ENCODE measurements at regions not wholly inside any gene's neighbourhood (a gene's known extent, or its start where the extent isn't known, plus 50 kb on each side); places are given as distances from the start of the nearest gene placed in this dataset.
"Not testable (repeated sequence)": the region's sequence is repeated elsewhere in the genome, so short reads cannot be mapped to it uniquely, and the experiment has no call there.

DNA sequence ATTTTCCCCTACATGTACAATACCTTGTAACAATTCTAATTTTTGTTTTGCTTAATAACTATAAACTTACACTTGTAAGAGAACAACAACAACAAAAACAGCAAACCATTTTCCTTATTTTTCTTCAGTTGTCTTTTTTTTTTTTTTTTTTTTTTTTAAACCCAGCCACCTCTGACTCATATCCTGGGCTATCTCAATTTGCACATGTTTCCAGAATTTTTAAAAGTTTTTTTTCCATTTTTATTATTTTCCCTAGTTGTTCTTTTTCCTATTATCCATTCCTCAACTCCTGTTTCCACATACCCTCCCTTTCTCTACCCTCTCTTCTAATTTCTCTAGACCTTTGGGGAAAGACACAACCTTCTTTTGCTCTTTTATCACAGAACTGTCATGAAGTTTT is 112.5 kb downstream of the EFEMP1 start:
- no peak for DNase-seq (ENCODE audit: low read depth)

DNA sequence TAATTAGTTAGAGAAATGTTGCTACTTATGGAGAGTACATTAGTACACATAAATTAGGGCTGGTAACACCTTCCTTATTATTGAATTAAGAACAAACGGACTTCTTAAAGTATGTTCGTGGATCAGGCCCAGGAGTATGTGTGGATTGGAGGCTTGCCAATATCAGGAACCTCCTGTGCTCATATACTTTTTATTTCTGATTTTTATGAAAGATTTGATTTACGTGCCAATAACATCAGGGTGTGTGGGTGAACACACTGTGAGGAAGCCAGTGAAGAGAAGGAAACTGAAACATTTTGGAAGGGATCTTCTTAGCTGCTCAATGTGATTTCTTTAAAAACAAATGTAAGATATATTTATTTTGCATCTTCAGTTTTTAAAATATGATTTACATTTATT is 113.0 kb downstream of the EFEMP1 start:
- no peak for DNase-seq (ENCODE audit: low read depth)

DNA sequence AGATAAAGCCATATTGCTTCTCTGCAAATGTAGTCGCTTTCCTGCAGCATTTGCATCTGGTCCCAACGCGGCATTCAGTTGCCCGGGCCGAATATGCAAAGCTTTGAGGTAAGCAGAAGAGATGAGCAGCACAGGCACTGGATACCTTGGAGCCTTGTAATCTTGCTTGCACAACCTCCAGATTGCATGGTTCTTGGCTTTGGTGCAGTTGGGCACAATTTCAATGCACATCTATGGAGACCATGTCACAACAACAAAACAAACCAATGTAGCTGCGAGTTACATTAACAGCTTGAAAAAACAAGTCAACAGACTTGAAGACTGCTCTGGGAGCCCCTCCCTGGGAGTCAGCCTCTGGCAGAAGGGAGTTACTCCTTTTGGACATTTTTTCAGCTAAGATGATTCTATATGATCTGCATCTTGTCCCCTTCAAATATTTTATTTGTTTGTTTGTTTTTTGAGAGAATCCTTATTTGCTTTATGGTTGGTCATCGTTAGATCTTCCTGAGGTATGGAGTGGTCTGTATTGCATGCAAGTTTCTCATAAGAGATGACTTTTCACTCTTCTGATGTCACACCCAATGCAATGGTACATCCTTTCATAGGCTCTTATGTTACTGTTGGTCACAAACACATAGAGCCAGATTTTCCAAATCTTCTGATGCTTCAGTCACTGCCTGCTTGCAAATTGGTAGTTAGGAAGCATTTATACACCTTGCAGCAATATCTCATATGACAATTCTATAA is 113.5 kb downstream of the EFEMP1 start:
- DNase-seq (ENCODE audit: low read depth), result no peak

DNA sequence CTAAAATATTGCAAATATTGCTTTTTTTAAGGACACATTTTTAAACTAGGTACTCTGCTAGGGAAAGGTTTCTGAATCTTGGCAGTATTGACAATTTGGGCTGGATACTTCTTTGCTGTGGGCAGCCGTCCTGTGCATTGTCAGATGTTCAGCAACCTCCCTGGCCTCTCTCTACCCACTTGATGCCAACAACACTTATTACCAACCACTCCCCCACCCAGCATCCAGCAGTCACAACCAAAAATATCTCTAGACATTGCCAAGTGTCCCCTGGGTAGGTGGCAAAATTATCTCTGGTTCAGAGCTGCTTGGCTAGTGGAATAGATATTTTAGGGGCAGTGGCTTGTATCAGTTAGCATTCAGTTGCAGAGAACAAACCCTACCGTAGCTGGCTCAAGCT is 114.3 kb upstream of the PNPT1 start:
- no peak for DNase-seq (ENCODE audit: low read depth)

DNA sequence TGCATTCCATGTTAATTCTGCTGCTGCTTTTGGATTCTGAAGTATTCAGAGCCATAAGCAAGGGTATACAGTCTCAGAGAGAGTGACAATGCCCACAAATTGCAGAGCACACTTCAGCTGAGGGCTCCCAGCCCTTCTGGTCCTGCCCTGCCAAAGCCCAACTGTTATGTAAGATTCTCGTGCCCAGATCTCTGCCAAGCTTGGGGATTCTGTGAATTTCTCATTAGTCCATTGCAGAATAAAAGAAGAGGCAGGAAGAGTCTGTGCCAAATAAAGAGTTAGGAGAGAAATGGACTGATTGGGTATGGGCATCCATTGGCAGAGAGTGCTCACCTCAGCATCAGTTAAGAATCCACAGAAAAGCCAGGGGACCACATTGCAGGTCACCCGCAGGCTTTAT is 112.0 kb upstream of the PNPT1 start:
- DNase-seq (ENCODE audit: low read depth), result no peak

DNA sequence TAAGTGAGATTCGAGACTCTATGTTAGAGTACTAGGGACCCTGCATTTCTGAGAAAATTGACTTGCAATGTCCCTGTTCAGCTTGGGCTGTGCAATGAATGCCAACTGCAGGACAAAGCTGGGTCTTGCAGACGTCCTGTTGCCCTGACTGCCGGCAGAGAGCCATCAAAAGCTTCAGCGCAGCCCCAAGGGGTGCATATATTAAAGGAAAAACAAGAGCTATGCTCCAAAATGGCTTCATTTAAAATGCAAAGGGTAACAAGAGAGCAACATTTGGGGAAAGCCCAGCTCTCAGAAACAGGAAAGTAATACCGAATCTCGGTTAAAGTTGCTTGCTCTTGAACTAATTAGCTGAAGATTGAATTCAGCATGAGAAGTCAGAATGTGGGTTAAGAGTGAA is 110.9 kb upstream of the PNPT1 start:
- DNase-seq (ENCODE audit: low read depth), result no peak

DNA sequence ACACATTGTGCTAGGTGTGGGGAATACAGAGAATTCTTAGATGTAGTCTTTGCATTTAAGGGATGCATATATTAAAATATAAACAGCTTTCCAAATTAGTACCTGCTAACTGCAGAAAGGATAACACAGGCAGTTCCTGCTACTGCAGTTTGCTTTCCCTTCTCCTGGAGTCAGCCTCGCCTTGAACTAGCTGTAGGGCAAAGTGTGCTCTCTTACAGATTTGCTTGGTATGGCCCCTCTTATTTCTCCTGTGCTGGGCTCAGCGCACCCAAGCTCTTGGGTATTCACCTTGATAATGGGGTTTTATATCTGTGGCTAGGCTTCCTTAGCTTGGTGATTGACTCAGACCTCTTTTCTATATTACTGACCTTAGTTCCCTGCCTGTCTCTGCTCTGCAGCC is 108.4 kb upstream of the PNPT1 start:
- no peak for DNase-seq (ENCODE audit: low read depth)

DNA sequence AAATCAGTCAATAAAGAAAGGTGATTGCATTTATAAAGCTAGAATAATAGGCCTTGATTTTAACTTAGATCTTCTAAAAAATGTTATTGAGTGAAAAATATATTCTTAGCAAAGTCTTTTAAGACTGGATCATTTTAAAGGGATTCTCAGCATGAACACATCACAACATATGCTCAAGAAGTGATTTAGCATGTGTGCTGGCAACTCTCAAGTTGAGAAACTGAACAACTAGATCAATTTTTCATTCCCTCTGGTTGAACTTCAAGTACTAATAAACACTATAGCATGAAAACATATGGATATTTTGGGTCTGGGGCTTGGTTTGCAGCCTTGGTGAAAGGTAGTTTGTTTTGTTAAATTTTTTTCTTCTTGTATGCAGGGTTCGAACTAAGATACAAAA is 107.8 kb upstream of the PNPT1 start:
- DNase-seq (ENCODE audit: low read depth), result no peak

DNA sequence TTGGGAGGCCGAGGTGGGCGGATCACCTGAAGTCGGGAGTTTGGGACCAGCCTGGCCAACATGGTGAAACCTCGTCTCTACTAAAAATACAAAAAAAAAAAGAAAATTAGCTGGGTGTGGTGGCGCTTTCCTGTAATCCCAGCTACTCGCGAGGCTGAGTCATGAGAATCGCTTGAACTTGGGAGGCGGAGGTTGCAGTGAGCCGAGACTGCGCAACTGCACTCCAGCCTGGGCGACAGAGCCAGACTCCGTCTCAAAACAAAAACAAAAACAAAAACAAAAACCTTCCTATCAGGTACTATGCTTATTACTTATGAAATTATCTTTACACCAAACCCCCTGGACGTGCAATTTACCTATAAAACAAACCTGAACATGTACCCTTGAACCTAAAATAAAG is 106.0 kb upstream of the PNPT1 start:
- not testable (repeated sequence) for DNase-seq (ENCODE audit: low read depth)

DNA sequence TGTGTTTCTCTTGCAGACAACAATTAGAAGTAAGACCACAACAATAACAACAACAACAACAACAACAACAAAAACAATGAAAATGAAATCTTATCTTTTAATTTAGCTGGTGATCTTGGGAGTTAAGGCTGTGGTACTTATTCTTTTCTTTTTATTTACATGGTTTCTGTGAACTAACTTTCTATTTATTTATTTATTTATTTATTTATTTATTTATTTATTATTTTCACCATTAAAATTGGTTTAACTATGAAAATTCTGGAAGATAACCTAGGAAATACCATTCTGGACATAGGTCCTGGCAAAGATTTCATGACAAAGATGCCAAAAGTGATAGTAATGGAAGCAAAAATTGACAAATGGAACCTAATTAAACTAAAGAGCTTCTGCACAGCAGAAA is 102.5 kb upstream of the PNPT1 start:
- DNase-seq (ENCODE audit: low read depth), result no peak

DNA sequence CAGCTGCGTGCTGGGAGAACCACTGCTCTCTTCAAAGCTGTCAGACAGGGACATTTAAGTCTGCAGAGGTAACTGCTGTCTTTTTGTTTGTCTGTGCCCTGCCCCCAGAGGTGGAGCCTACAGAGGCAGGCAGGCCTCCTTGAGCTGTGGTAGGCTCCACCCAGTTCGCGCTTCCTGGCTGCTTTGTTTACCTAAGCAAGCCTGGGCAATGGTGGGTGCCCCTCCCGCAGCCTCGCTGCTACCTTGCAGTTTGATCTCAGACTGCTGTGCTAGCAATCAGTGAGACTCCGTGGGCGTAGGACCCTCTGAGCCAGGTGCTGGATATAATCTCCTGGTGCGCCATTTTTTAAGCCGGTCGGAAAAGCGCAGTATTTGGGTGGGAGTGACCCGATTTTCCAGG is 100.0 kb upstream of the PNPT1 start:
- not testable (repeated sequence) for DNase-seq (ENCODE audit: low read depth)

DNA sequence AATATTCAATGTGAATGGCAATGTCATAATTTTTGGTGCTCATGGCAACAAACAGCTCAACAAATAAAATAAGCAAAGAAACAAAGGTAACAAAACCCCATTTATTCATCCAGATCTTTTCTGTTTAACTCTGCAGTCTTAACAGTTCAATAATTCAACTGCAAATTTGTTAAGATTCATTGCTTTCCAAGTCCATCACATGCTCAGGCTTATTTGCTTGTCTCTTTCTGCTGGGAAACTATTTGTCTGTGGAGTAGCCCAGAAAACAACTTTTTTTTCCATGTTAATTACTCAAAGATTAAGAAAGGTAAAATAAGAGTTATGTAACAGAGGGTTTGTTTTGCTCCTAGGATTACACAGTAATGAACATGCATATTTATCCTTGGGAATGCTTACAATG is 92.6 kb upstream of the PNPT1 start:
- DNase-seq (ENCODE audit: low read depth), result no peak

DNA sequence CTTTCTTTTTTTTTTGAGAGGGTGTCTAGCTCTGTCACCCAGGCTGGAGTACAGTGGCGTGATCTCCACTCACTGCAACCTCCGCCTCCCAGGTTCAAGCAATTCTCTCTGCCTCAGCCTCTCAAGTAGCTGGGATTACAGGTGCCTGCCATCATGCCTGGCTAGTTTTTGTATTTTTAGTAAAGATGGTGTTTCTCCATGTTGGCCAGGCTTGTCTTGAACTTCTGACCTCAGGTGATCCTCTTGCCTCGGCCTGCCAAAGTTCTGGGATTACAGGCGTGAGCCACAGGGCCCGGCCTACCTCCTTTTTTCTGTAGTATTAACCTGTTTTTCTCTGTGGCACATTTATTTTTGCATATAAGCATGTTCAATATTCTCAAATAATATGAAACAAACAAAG is 90.1 kb upstream of the PNPT1 start:
- DNase-seq (ENCODE audit: low read depth), result not testable (repeated sequence)

DNA sequence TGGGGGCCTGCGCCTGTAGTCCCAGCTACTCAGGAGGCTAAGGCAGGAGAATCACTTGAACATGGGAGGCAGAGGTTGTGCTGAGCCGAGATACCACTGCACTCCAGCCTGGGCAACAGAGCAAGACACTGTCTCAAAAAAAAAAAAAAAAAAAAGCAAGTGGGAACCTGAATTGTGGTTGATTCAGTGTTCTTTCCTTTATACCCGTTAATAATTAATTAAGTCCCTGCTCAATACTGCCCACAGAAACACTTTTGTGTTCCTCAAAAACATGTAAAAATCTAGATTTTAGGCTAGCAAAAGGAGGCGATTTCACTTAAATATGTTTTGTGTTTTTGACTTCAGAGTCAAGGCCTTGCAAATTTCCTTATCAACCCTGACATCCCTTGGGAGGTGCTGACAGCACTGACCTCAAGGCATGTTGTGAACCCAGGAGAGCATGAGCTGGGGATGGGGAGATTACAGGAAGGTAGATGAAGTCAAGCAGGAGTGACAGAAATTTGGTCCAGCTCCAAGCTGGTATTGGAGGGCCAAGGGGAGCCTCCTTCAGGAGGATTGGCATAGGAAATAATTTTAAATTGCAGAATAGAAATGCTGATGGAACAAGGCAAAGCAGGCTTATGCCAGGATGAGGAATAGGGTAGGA is 89.0 kb upstream of the PNPT1 start:
- no peak for DNase-seq (ENCODE audit: low read depth)

DNA sequence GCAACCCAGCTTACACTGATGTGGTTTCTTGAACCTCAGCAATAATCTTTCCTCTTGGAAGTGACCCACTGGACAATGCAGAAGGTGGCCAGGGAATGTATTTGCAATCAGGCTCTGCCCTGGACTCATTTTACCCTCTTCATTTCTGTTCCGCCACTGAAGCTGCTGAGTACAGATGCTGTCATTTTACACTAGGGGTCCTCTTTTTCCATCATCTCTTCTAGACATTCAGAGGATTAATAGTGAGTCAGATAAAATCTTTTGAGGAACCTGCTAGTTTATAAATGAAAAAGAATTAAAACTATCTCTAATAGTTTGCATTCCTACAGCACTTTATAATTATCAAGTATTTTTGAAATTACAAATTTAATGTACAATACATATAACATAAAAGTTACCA is 87.9 kb upstream of the PNPT1 start:
- no peak for DNase-seq (ENCODE audit: low read depth)

DNA sequence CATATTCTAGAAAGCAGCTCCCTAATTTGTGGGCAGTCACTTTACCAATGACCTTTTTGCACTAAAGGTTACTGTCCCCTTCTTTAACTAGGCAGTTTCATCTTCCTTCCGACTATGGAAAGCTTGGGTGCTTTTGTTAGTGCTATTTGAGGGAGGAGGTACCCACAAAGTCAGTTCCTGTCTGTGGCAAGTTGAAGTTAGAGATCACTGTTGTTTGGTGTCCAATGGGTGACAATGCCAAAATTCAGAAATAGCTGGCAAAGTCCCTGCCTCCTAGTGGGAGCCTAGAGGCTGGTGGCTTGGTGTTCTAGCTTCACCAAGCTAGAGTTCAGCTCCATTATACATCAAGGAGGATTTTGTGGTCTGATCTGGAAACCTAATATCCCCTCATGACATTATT is 87.1 kb upstream of the PNPT1 start:
- DNase-seq (ENCODE audit: low read depth), result no peak

DNA sequence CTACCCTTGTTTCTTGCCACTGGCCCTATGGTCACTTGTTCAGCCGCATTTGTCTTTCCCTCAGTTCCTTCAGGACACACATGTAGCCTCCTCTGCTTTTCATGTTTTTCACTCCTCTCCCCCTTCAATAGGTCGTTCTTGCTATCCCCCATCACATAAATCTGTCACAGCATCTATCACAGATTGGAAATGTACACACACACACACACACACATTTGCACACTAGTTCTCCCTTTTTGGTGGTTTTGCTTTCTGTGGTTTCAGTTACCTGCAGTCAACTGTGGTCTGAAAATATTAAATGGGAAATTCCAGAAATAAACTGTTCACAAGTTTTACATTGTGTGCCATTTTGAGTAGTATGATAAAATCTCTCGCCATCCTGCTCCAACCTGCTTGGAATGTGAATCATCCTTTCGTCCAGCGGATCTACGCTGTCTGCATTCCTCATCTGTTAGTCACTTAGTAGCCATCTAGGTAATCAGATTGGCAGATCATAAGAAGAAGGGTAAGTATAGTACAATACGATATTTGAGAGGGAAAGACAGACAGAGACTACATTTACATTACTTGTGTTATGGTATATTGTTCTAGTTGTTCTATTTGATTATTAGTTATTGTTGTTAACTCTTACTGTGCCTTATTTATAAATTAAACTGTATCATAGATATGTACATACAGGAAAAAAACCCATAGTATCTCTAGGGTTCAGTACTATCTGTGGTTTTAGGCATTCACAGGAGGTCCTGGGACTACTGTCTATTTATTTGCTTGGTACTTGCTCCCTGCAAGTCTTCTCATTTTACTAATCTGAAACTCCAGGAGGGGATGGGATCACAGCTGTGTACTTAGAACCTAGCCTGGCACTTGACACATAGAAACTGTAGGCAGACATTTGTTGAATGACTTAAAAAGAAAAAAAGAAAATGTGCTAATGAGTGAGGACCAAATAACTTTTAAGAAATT is 86.1 kb upstream of the PNPT1 start:
- DNase-seq (ENCODE audit: low read depth), result no peak

DNA sequence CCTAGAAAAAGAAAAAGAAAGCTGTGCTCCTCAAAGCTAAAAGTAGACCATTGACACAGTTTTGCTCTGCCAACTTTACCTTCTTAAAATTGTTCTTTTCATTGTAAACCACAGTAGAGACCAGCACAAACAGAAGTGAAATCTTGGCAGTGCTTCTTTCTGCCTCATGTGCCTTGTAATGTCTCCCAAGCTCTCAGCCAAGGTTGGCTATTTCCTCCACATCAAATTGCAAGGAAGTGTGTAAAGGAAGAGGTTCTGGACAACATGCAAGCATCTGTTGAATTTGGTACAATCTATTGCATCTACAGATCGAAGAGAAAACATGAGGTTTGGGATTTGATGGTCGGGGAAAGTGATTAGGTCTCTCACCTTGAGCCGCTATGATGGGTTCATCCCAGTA is 83.3 kb upstream of the PNPT1 start:
- no peak for DNase-seq (ENCODE audit: low read depth)

DNA sequence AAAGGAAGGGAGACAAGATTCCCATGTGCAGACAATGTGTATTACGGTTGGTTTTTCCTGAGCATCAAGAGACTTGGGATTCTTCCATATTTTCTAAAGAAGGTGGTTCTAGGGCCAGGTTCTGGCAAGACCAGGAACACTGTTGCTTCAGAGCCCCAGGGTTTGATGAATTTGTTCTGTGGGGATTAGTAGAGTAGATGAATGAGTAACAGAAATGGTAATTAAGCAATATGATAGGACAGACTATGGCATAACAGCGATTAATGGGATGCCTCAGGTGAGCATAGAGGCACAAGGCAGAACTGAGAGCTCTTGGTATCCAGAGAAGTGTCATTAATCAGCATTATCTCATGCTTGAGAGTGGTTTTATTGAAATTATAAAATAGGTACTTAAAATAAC is 82.8 kb upstream of the PNPT1 start:
- no peak for DNase-seq (ENCODE audit: low read depth)

DNA sequence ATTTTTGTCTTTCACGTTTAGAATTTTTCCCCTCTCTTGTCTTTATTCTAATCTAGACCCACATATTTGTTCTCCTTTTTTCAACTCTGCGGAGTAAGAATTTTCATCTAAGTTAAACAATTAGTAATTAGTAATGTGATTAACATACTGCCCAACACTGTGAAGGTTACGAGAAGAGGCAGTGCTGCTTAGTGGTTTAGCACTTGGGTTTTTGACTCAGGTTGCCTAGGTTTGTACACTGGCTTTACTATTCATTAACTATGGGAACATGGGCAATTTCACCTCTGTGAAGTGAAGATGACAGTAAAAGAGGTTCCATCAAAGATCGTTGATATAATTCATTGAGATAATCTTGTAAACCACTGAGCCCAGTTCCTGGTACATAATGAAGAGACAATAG is 82.2 kb upstream of the PNPT1 start:
- no peak for DNase-seq (ENCODE audit: low read depth)

DNA sequence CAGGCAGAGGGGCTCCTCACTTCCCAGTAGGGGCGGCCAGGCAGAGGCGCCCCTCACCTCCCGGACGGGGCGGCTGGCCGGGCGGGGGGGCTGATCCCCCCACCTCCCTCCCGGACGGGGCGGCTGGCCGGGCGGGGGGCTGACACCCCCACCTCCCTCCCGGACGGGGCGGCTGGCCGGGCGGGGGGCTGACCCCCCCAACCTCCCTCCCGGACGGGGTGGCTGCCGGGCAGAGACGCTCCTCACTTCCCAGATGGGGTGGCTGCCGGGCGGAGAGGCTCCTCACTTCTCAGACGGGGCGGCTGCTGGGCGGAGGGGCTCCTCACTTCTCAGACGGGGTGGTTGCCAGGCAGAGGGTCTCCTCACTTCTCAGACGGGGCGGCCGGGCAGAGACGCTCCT is 80.0 kb upstream of the PNPT1 start:
- not testable (repeated sequence) for DNase-seq (ENCODE audit: low read depth)

DNA sequence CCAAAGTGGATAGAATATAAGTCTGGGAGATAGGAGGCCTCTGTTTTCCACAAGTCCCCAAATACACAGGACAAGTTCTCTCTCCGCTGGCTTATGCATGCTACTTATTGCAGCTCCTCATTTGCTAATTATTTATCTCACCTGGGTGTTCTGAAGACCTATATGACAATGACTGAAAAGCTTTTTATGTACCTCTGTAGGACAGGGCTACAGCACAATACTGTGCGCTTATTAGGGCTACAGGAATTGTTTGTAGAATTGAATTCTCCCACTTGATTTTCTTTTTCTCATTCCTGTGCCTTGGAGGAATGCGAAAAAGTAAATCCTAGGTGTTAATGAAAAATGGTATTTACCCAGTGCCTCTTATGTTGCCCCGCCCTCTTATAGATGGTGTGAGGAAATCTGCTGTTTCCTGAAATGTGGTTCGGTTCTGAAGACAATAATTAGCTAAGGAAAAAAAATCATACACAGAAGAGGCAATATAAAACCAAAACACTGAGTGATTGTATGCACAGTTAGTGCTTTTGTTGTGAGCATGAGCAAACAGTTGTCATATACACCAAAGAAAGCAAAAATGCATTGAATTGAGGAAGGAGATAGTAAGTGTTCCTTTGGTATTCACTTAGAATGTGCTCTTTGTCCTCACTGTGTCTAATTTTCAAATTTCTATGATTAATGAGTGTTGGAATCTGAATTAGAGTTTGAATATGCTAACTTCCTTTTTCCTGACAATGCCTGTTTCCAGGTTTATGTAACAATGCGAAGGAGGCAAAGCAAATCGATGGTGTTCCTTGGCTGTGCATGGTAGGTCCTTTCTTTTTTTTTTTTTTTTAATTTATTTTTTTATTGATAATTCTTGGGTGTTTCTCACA is 78.7 kb upstream of the PNPT1 start:
- no peak for DNase-seq (ENCODE audit: low read depth)
